8988T (cell line): ENCODE measurements at regions not wholly inside any gene's neighbourhood (a gene's known extent, or its start where the extent isn't known, plus 50 kb on each side); places are given as distances from the start of the nearest gene placed in this dataset.
"Not testable (repeated sequence)": the region's sequence is repeated elsewhere in the genome, so short reads cannot be mapped to it uniquely, and the experiment has no call there.

ENCODE experiments used
- DNase-seq: peaks from one replicate; pipeline ENCODE4 v3.0.0; 2011

- no peak for DNase-seq
Measured at GRCh38 chr15:99819981-99820718, 86.9 kb upstream of the LYSMD4 start.

DNA sequence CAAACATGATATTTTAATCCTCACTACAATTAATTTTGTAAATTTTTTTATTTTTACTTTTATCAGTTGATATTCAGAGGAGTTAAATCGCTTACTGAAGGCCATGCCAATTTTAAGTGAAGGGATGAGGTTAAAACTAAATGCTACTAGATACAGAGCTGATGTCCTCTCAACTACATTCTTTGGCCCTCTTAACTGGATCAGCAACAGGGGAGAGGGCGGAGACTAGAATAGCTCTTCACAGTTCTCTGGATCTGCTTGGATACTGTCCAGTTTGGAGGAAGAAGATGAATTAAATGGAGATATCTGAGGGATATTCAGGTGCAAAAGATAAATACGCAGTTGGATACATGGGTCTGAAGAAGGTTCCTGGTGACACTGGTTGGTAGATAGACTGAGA lies 85.6 kb upstream of the LYSMD4 start:
- no peak for DNase-seq

DNA sequence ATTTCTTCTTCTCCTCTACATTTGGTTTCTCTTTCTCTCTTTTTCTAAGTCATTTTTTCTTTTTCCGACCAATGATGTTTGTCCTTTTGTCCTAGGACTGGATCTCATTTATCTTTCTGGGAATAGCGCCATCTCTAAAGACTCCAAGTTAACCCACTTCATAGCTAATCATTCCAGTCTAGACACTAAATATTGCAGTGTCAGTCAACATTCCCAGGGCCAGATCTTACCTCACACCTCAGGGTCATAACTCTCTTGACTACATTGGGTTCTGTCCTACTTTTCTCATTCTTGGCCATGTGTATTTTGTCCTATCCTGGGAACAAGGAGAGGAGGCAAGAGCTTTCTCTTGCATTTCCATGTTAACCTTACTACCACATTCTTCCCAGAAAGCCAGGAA lies 83.6 kb upstream of the LYSMD4 start:
- not testable (repeated sequence) for DNase-seq

DNA sequence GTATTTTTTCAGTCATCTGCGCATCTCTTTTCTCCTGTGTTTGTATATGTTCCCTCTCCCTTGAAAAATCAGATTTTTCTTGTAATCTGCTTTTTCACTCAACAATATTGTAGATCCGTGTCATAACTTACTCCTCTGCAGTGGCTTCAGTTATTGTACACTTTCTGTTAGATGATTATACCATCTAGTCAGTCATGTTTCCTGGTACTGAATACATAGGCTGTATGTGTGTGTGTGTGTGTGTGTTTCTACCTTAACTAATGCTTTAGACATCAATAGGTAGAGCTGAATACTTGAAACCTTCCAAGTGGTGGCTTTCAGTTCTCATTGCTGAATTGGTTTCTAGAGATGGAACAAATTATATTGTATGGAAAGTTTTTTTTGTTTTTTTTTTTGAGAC lies 77.4 kb upstream of the LYSMD4 start:
- not testable (repeated sequence) for DNase-seq

GRCh38 chr15:99799854-99800250 lies 66.6 kb upstream of the LYSMD4 start:
- not testable (repeated sequence) for DNase-seq

- not testable (repeated sequence) for DNase-seq
Measured at GRCh38 chr15:99799182-99799853, 66.1 kb upstream of the LYSMD4 start.

GRCh38 chr15:99796940-99797870 lies 64.0 kb upstream of the LYSMD4 start:
- not testable (repeated sequence) for DNase-seq

- DNase-seq: peak; percentile 13
Measured at GRCh38 chr15:99791881-99792807, 58.9 kb upstream of the LYSMD4 start.

DNA sequence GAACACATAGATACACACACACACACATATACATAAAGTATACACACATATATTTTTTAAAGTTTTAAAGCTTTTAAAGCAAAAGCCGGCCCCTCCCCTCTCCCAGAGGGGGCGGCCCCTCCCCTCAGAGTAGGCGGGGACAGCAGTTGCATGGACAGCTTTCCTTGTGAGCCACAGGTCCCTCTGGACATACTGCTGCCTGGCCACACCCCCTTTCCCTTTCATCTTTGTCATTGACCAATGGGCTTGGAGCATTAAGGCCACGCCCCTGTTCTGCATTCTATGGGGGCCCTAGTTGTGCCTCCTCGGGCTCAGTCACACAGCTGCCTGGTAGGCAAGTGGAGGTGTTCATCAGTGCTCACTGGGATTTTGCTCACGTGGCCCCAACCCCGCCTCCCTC lies 57.5 kb upstream of the LYSMD4 start:
- DNase-seq: not testable (repeated sequence)

GRCh38 chr15:99788156-99788555 lies 54.9 kb upstream of the LYSMD4 start:
- no peak for DNase-seq

DNA sequence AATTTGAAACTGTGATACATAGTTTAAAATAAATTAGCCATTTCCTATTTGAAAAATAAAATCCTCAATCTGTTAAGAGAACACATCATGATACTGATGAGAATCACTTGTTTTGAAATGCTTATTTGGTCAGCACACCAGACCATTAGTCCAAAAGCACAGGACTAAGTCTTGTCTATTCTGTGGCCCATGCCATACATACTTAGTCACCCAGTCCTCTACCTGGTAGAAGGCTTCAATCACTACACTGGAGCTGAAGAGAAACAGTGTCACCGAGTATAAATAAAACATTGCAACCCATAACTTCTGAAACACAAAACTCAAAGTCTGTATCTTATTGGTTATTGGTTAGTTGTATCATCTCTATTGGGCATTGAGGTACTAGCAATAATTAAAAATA lies 51.6 kb upstream of the LYSMD4 start:
- not testable (repeated sequence) for DNase-seq

DNA sequence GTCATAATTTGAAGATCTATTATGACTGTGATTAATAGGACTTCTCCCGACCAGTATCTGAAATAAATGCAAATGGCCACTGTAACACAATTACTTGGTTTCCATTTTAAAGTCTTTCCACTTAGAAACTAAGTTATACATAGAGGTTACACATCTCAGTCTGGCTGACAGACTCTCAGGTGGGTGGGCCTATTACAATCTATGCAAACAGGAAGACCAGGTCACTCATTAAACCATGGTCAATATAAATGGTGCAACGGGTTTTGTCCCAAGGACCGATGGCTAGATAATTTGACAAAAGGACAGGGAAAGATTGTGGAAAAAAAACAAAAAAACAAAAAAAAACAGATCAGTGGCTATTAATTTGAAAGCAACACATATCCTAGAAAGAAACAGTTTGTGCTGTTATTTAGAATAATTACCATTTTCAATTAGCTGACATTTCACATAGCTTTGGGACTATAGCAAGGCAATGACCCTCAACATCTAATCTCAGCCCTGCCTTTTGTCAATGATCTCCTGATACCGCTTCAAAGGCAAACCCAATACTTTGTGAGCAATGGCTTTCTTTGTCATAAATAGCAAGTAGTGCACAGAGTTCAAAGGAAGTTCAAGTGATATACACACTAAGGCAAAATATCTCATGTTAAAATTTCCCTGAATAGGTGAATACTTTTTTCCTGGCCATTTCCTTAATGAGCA lies 50.8 kb upstream of the LYSMD4 start:
- DNase-seq: not testable (repeated sequence)
